Natural killer cell (primary cell): ENCODE measurements at regions not wholly inside any gene's neighbourhood (a gene's known extent, or its start where the extent isn't known, plus 50 kb on each side); places are given as distances from the start of the nearest gene placed in this dataset.

ENCODE experiments used
- ATAC-seq, 3 donors: fragments of 150-1000 bp in 2 of 3; fragments of 200-7000 bp in 1 of 3; cut with Tn5 transposase; 1 replicate in 1 of 3; 2 replicates in 2 of 3; pipeline ENCODE4 v1.10.0; 2021; ENCODE audit warnings: mild to moderate bottlenecking in 2 of 3, moderate library complexity in 2 of 3
- DNase-seq, 2 donors: peaks; one replicate each; pipeline versions ENCODE4 v3.0.0 to v3.0.0-alpha.2; 2013 to 2021; ENCODE audit warnings: mixed read lengths in 1 of 2
- H3K27ac ChIP-seq: one replicate; pipeline ENCODE4 v1.5.1; 2013; ENCODE audit warnings: mild to moderate bottlenecking, low read length
- H3K27me3 ChIP-seq: one replicate; pipeline ENCODE4 v1.6.1; 2013; ENCODE audit warnings: low read length; ENCODE audit not compliant: control insufficient read depth, insufficient read depth
- H3K36me3 ChIP-seq: one replicate; pipeline ENCODE4 v1.6.1; 2013; ENCODE audit warnings: low read length; ENCODE audit not compliant: control insufficient read depth, insufficient read depth
- H3K4me1 ChIP-seq: one replicate; pipeline ENCODE4 v1.6.1; 2013; ENCODE audit warnings: low read length; ENCODE audit not compliant: control insufficient read depth, insufficient read depth
- H3K4me3 ChIP-seq: one replicate; pipeline ENCODE4 v1.5.1; 2013; ENCODE audit warnings: low read length
- H3K9me3 ChIP-seq: one replicate; pipeline ENCODE4 v1.6.1; 2013; ENCODE audit warnings: low read length; ENCODE audit not compliant: control insufficient read depth, insufficient read depth
- H3K27ac Mint-ChIP-seq, 2 donors: one replicate each; pipeline ENCODE4 v1.8.0; 2022; ENCODE audit warnings: mild to moderate bottlenecking in 2 of 2, mixed read lengths in 2 of 2, moderate library complexity in 1 of 2
- H3K27me3 Mint-ChIP-seq, 2 donors: one replicate each; pipeline ENCODE4 v1.8.0; 2022; ENCODE audit warnings: low read depth in 2 of 2, mixed read lengths in 2 of 2
- H3K36me3 Mint-ChIP-seq: one replicate; pipeline ENCODE4 v1.8.0; 2022; ENCODE audit warnings: mixed read lengths
- H3K4me1 Mint-ChIP-seq, 2 donors: one replicate each; pipeline ENCODE4 v1.8.0; 2022; ENCODE audit warnings: mixed read lengths in 2 of 2
- H3K4me3 Mint-ChIP-seq: one replicate; pipeline ENCODE4 v1.8.0; 2022; ENCODE audit warnings: mild to moderate bottlenecking, moderate library complexity, mixed read lengths
- H3K9me3 Mint-ChIP-seq, 2 donors: one replicate each; pipeline ENCODE4 v1.8.0; 2022; ENCODE audit warnings: mixed read lengths in 2 of 2
- WGBS: methylation state at CpG from one replicate; pipeline ENCODE4 v1.1.7; 2013; ENCODE audit warnings: missing lambda C conversion rate; ENCODE audit not compliant: insufficient coverage; 5-methylcytosine and 5-hydroxymethylcytosine counted together
- intact Hi-C: fragments of 100-400 bp; cut with micrococcal nuclease; formaldehyde crosslinking; loops from one replicate; pipeline ENCODE4 v1.14.2; 2022
- TF ChIP-seq, protein P1 (sequence below): fragments of 200-600 bp; IDR thresholded peaks from one replicate; pipeline ENCODE4 v1.8.0; 2022; ENCODE audit warnings: antibody characterized with exemption

DNA sequence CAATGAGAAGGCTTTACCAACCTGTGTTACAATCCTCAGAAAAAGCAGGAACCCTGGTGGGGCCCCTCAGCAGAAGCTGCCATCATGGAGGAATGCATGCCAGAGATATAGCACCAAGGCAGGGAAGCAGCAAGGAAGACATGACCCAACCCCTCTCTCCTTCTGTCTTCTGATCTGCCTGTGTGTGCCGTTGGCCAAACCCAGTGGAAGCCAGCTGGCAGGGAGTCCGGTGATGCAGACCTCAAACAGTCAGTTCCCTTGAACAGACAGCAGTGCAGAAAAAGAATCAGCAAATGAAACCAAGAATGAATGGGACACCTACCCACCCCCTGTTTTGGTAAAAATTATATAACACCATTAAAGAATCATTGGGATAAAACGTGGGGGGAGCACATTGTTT is 234.2 kb downstream of the ZNF608 start:
- Mint-ChIP-seq H3K4me3 (no peak overlapping the region), H3K9me3 (no peaks in the 10 kb centered on the region), H3K27ac (no peak overlapping the region), H3K4me1 (no peaks in the 10 kb centered on the region), H3K27me3 (peaks cover 0 to 25% of the 10 kb centered on the region in 2 donors), H3K36me3 (no peaks in the 10 kb centered on the region)
- no peak for ATAC-seq
- no peak overlapping the region for H3K4me3 ChIP-seq
- no peak for DNase-seq
- H3K27ac ChIP-seq, result no peak overlapping the region
- H3K4me1 ChIP-seq, result no peaks in the 10 kb centered on the region
- no peaks in the 10 kb centered on the region for H3K9me3 ChIP-seq
- WGBS, result 39% methylated on average over 3 of the region's 3 CpGs
- H3K36me3 ChIP-seq, result no peaks in the 10 kb centered on the region
- TF ChIP-seq, protein P1, sequence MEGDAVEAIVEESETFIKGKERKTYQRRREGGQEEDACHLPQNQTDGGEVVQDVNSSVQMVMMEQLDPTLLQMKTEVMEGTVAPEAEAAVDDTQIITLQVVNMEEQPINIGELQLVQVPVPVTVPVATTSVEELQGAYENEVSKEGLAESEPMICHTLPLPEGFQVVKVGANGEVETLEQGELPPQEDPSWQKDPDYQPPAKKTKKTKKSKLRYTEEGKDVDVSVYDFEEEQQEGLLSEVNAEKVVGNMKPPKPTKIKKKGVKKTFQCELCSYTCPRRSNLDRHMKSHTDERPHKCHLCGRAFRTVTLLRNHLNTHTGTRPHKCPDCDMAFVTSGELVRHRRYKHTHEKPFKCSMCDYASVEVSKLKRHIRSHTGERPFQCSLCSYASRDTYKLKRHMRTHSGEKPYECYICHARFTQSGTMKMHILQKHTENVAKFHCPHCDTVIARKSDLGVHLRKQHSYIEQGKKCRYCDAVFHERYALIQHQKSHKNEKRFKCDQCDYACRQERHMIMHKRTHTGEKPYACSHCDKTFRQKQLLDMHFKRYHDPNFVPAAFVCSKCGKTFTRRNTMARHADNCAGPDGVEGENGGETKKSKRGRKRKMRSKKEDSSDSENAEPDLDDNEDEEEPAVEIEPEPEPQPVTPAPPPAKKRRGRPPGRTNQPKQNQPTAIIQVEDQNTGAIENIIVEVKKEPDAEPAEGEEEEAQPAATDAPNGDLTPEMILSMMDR, result no peak
- no peaks in the 10 kb centered on the region for H3K27me3 ChIP-seq
- intact Hi-C loops, result no loop called here

DNA sequence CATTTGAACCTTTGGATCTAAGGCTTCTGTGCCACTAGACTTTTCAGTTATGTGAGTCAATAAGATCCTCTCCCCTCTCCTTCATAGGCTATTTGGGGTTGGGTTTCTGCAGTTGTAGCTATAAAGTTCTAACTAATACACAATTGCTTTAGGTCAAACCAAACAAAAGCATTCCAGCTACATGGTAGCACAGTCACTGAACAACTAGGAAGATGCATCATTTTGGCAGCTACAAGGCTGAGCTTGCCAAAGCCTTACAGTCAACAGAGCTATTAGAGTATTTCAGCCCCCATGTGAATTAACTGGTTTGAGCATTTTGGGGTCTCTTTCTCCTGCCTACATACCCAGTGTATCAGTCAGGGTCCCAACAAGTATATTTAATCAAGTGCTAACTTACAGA is 234.6 kb downstream of the ZNF608 start:
- intact Hi-C loops, result no loop called here
- H3K27ac Mint-ChIP-seq, result no peak overlapping the region
- no peaks in the 10 kb centered on the region for H3K36me3 ChIP-seq
- peaks cover 0 to 25% of the 10 kb centered on the region in 2 donors for H3K27me3 Mint-ChIP-seq
- DNase-seq (no peak), ATAC-seq (no peak)
- H3K9me3 ChIP-seq, result no peaks in the 10 kb centered on the region
- H3K9me3 Mint-ChIP-seq, result no peaks in the 10 kb centered on the region
- TF ChIP-seq, protein P1, result no peak
- H3K36me3 Mint-ChIP-seq, result no peaks in the 10 kb centered on the region
- no peaks in the 10 kb centered on the region for H3K4me1 ChIP-seq
- no peaks in the 10 kb centered on the region for H3K27me3 ChIP-seq
- H3K4me3 ChIP-seq, result no peak overlapping the region
- H3K4me3 Mint-ChIP-seq, result no peak overlapping the region
- no peaks in the 10 kb centered on the region for H3K4me1 Mint-ChIP-seq
- no peak overlapping the region for H3K27ac ChIP-seq

DNA sequence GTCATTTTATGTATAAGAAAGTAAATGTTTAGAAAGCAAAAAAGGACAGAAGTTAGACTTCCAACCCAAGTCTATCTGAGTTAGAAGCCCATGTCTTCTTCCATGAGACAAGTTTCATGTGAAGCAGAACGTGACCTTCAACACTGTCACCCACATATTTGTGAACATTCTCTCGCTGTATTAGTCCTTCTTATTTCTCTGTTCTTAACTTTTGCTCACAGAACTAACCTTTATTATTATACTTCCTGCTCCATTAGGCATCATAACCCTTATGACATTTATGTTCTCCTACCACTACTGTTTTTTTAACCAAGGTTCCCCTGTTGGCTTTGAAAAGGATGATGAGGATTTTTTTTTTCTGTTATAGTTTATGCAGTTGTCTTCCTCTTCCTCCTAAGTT is 238.8 kb downstream of the ZNF608 start:
- 86% methylated on average over 2 of the region's 2 CpGs for WGBS
- Histone ChIP-seq H3K27me3 (no peaks in the 10 kb centered on the region), H3K9me3 (no peaks in the 10 kb centered on the region), H3K4me1 (no peaks in the 10 kb centered on the region), H3K4me3 (no peak overlapping the region), H3K36me3 (no peaks in the 10 kb centered on the region), H3K27ac (no peak overlapping the region)
- H3K4me3 Mint-ChIP-seq, result no peak overlapping the region
- H3K36me3 Mint-ChIP-seq, result no peaks in the 10 kb centered on the region
- no peaks in the 10 kb centered on the region for H3K9me3 Mint-ChIP-seq
- DNase-seq (no peak), ATAC-seq (no peak)
- TF ChIP-seq, protein P1, result no peak
- H3K27me3 Mint-ChIP-seq, result peaks cover 0 to 16% of the 10 kb centered on the region in 2 donors
- H3K27ac Mint-ChIP-seq, result no peak overlapping the region
- intact Hi-C loops, result no loop called here
- no peaks in the 10 kb centered on the region for H3K4me1 Mint-ChIP-seq

DNA sequence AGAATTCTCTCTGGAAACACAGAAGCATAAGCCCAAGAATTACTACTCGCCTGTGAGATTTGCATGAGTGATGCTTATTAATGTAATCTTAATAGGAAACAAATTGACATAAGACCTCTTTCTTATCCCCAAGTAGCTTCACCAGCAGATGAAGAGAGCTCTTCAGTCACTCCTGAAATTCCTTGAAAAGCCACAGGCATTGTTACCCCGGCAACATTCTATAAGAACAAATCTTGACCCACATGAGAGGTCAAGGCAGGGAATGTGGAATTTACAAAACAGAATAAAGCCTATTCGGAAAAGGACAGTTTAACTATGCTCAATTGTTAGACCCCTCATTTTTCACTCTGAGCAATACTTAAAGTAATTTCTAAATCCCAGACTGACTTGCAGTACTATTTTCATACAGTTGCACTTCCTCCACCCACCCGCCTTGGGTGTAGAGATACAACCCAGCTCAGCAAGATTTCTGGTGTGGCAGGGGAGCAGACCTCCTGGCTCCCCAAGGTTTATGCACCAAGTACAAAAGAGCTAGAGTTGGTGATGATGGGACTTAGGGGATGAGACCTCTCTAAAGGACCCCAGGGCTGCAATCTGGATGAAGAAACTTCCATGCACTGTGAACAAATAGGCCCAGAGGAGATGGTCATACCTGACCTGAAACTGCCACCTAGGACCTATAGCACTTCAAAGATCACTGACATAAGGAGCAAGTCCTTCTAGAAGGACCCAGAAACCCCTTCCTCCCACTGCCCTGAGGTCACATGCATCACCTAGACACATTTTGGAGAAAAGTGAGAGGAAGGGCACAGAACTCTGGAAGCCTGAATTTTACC is 242.1 kb downstream of the ZNF608 start:
- Mint-ChIP-seq H3K27ac (no peak overlapping the region), H3K36me3 (no peaks in the 10 kb centered on the region), H3K9me3 (no peaks in the 10 kb centered on the region), H3K4me1 (no peaks in the 10 kb centered on the region), H3K27me3 (peaks cover 2 to 3% of the 10 kb centered on the region in 2 donors), H3K4me3 (no peak overlapping the region)
- intact Hi-C loops, result no loop called here
- Histone ChIP-seq H3K9me3 (no peaks in the 10 kb centered on the region), H3K27ac (no peak overlapping the region), H3K4me3 (no peak overlapping the region), H3K36me3 (no peaks in the 10 kb centered on the region), H3K4me1 (no peaks in the 10 kb centered on the region), H3K27me3 (no peaks in the 10 kb centered on the region)
- 73% methylated on average over 2 of the region's 4 CpGs for WGBS
- TF ChIP-seq, protein P1, result no peak
- ATAC-seq, result no peak
- DNase-seq, result no peak
